GM10266 (cell line): ENCODE measurements at regions not wholly inside any gene's neighbourhood (a gene's known extent, or its start where the extent isn't known, plus 50 kb on each side); places are given as distances from the start of the nearest gene placed in this dataset.
"Not testable (repeated sequence)": the region's sequence is repeated elsewhere in the genome, so short reads cannot be mapped to it uniquely, and the experiment has no call there.

ENCODE experiments used
- DNase-seq: peaks from one replicate; pipeline ENCODE4 v3.0.0; 2012; ENCODE audit errors: extremely low spot score
- TF ChIP-seq, protein P1 (sequence below): IDR thresholded peaks from 2 replicates; pipeline ENCODE4 v1.5.1; 2012; ENCODE audit warnings: mild to moderate bottlenecking, low read depth; ENCODE audit not compliant: control insufficient read depth, insufficient read depth; ENCODE audit errors: missing control alignments

DNA sequence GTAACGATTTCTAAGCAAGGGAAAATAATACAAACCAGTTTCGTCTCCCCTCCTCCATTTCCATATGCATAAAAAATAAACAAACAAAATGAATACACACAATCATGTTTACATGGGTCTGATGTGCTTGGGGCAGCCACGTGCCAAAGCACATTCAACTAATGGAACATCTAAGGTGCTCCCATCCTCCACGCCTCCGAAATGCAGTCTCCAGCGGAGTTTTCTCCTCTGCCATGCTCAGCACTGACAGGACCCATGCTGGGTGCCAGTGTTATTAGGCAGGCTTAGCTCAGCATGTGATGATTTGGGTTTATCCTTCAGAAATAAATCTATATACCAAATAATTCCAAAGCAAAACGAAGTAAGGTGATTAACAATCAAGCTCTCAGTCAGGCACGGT, 337.3 kb upstream of the ATP10A start:
- no peak for DNase-seq

DNA sequence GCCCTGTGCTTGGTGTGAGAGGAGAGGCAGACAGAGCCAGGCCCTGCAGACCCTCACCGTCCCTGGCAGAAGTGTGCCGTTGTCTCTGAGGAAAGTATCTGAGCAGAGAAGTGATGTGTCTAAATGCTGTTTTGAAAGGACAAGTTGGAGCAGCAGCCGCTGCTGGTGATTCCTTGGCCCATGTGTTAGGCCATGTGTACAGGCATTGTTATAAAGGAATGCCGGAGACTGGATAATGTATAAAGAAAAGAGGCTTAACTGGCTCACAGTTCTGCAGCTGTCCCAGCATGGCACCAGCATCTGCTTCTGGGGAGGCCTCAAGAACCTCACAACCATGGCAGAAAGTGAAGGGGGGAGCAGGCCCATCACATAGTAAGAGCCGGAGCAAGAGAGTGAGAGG, 334.6 kb upstream of the ATP10A start:
- TF ChIP-seq, protein P1, sequence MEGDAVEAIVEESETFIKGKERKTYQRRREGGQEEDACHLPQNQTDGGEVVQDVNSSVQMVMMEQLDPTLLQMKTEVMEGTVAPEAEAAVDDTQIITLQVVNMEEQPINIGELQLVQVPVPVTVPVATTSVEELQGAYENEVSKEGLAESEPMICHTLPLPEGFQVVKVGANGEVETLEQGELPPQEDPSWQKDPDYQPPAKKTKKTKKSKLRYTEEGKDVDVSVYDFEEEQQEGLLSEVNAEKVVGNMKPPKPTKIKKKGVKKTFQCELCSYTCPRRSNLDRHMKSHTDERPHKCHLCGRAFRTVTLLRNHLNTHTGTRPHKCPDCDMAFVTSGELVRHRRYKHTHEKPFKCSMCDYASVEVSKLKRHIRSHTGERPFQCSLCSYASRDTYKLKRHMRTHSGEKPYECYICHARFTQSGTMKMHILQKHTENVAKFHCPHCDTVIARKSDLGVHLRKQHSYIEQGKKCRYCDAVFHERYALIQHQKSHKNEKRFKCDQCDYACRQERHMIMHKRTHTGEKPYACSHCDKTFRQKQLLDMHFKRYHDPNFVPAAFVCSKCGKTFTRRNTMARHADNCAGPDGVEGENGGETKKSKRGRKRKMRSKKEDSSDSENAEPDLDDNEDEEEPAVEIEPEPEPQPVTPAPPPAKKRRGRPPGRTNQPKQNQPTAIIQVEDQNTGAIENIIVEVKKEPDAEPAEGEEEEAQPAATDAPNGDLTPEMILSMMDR = no peak
- no peak for DNase-seq

More for the DNA sequence above, 337.3 kb upstream of the ATP10A start:
- TF ChIP-seq, protein P1 = no peak

DNA sequence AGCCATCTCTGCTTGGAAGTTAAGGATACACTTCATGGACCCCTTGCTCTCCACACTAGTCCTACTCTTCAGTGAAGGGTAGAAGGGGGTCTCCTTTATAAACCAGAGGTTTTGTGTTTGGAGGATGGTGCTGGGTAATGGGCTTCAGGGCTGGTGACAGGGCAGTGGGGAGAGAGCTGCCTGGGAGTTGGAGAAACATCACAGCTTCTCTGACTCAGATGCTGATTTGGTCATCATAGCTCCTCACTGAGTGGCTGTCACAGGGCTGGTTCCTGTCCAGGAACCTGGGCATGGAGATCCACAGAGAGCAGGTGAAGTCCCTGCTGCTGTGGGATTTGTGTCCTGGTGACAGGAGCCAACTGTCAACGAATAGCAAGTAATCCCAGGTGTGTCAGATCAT, 333.9 kb upstream of the ATP10A start:
- DNase-seq = no peak
- TF ChIP-seq, protein P1 = no peak

DNA sequence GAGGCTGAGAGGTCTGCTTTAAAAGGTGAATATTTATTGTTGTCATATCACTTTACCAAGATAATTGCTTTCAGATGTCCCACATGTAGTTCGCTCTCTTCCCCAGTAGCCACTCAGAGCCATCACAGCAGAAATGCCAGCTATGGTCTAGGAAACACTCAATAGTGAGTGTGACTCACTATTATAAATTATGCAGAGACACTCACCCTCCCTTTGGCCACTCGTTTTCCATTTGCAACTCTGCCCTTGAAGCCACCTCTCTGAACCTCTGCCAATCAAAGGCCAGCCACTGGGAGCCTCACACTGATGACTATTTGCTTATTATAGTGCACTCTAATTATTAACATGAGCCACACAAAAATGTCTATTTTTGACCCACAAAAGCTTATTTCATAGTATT, 328.1 kb upstream of the ATP10A start:
- TF ChIP-seq, protein P1 = no peak
- no peak for DNase-seq

DNA sequence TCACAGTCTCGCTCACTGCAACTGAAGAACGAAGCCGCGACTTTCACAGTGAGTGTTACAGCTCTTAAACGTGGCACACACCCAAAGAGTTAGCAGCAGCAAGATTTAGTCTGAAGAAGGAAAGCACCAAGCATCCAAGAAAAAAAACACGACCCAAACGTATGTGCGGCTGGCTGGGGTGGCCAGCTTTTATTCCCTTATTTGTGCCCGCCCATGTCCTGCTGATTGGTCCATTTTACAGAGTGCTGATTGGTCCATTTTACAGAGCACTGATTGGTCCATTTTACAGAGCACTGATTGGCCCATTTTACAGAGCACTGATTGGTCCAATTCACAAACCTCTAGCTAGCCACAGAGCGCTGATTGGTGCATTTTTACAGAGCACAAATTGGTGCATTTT, 323.0 kb upstream of the ATP10A start:
- DNase-seq = not testable (repeated sequence)

DNA sequence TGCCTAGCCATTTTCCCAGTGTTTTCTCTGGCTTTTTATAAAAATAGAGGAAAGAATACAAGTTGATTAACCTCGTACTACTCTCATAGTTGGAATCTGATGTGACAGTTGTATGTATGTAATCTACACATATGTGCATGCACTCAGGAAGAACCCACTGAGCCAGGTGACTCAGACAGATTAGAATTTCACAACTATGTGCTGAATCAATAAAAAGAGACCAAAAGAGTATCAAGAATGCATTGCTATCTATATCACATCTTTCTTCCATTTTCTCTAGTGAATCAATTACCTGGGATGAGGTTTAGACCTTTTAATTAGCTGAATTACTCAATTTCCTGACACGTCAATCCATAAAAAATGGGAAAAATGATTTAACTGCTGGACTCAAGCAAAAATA, 319.3 kb upstream of the ATP10A start:
- TF ChIP-seq, protein P1 = no peak
- DNase-seq = no peak

DNA sequence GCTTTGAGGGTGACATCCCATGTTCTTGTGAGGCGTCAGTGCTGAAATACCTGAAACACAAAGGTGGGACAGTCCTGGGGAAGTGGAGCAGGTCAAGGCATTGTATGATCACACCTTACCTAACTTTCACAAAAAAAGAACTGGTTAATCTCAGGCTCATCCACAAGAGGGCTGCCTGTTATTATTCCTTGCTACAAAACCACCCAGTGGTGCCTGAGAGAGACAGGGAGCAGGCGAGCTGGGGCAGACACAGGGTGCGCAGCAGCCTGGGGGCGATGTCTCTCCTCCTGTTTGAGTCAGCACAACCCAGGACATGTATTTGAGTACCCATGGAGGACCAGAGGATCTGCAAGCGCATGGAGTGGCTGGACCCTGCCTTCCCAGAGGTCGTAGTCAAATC, 316.8 kb upstream of the ATP10A start:
- no peak for DNase-seq
- TF ChIP-seq, protein P1 = no peak

DNA sequence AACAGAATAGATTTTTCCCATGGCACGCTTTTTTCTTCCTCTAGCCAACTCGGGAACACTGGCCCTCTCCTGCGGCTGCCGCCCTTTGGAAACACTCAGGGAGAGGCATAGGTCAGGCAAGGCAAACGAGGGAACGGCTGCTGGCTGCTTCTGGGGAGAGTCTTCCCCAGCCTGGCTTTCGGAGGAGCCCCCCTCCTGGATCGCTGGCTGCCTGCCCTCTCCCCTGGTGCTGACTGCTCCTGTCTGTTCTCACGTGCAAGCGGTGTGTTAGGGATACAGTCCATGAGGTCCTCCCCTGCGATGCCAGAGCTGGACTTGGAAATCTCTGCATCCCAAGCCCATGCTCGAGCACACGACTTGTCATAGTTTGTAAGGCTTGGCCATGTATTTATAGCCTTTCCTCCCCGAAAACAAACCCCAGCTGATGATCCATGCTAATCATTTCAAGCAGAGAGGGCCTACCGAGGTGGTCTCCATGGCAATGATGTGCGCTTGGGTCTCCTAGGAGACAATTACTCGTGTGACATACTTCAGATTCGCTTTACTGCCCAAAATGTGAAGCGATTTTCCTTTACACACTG, 315.6 kb upstream of the ATP10A start:
- TF ChIP-seq, protein P1 = no peak
- DNase-seq = no peak
